Spleen (tissue), 7 donors: ENCODE measurements at regions not wholly inside any gene's neighbourhood (a gene's known extent, or its start where the extent isn't known, plus 50 kb on each side); places are given as distances from the start of the nearest gene placed in this dataset.
"Not testable (repeated sequence)": the region's sequence is repeated elsewhere in the genome, so short reads cannot be mapped to it uniquely, and the experiment has no call there.

Experiments used
- POLR2A ChIP-seq, 3 donors: fragments of 450-650 bp; IDR thresholded peaks; one replicate each; pipeline ENCODE4 v1.5.1; 2017; ENCODE audit warnings: antibody characterized with exemption in 3 of 3, mild to moderate bottlenecking in 1 of 3
- POLR2AphosphoS5 ChIP-seq, 3 donors: sonication (generic); formaldehyde crosslinking; IDR thresholded peaks; one replicate each; pipeline ENCODE4 v1.5.1; 2017; ENCODE audit warnings: antibody characterized with exemption in 3 of 3
- TF ChIP-seq, protein P1 (sequence below), 11 experiments: fragments of 200-600 bp in 7 of 11; fragments of 450-650 bp in 4 of 11; sonication (generic) in 4 of 11; IDR thresholded peaks in 8 of 11; conservative IDR thresholded peaks in 3 of 11; 1 replicate in 7 of 11; 2 replicates in 4 of 11; pipeline versions ENCODE4 v1.4.0 to v1.8.0; 2016 to 2021; ENCODE audit warnings: antibody characterized with exemption in 11 of 11, inconsistent platforms in 4 of 11, mild to moderate bottlenecking in 1 of 11
- donor health status: DM: no; HTN: no; CAD: no; lungs with moderate emphysema.
- donor health status: DM: no; HTN: no; CAD: no.
- donor health status: DM: no; HTN: no; CAD: no.

DNA sequence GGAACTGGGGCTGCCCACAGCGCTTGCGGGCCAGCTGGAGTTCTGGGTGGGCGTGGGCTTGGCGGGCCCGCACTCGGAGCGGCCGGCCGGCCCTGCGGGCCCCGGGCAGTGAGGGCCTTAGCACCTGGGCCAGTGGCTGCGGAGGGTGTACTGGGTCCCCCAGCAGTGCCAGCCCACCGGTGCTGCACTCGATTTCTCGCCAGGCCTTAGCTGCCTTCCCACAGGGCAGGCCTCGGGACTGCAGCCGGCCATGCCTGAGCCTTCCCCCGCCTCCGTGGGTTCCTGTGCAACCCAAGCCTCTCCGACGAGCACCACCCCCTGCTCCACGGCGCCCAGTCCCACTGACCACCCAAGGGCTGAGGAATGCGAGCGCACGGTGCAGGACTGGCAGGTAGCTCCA, 232.5 kb downstream of the FAM181B start:
- TF ChIP-seq POLR2A, POLR2AphosphoS5 (IDR thresholded peaks at IDR 0.05): not testable (repeated sequence)
- TF ChIP-seq, protein P1, sequence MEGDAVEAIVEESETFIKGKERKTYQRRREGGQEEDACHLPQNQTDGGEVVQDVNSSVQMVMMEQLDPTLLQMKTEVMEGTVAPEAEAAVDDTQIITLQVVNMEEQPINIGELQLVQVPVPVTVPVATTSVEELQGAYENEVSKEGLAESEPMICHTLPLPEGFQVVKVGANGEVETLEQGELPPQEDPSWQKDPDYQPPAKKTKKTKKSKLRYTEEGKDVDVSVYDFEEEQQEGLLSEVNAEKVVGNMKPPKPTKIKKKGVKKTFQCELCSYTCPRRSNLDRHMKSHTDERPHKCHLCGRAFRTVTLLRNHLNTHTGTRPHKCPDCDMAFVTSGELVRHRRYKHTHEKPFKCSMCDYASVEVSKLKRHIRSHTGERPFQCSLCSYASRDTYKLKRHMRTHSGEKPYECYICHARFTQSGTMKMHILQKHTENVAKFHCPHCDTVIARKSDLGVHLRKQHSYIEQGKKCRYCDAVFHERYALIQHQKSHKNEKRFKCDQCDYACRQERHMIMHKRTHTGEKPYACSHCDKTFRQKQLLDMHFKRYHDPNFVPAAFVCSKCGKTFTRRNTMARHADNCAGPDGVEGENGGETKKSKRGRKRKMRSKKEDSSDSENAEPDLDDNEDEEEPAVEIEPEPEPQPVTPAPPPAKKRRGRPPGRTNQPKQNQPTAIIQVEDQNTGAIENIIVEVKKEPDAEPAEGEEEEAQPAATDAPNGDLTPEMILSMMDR (IDR thresholded peaks at IDR 0.05 in 8 of 11, conservative IDR thresholded peaks at IDR 0.05 in 3 of 11): not testable (repeated sequence)
